ENCODE measurements at regions not wholly inside any gene's neighbourhood (a gene's known extent, or its start where the extent isn't known, plus 50 kb on each side); places are given as distances from the start of the nearest gene placed in this dataset.

- Histone ChIP-seq H3K27ac (ENCODE audit: insufficient read length, low read depth, low read length) (no peak overlapping the region), H2BK20ac (ENCODE audit: low read depth, low read length, poor library complexity, severe bottlenecking) (no peak overlapping the region), H3K14ac (ENCODE audit: insufficient read depth, low read length) (no peak overlapping the region), H4K91ac (ENCODE audit: insufficient read length, low read depth, low read length) (no peak overlapping the region), H3T11ph (ENCODE audit: low read length) (no peak overlapping the region), H3K4me1 (ENCODE audit: insufficient read depth, low read length) (no peaks in the 10 kb centered on the region), H2AK5ac (ENCODE audit: insufficient read length, low read length) (no peak overlapping the region), H3K56ac (ENCODE audit: insufficient read length, low read depth, low read length) (no peak overlapping the region), H2BK120ac (ENCODE audit: low read depth, low read length, poor library complexity, severe bottlenecking) (no peak overlapping the region), H3K18ac (ENCODE audit: insufficient read length, low read depth, low read length) (no peak overlapping the region), H3K4ac (ENCODE audit: low read depth, low read length) (no peak overlapping the region), H4K5ac (ENCODE audit: insufficient read length, low read depth, low read length) (no peak overlapping the region), H3K27me3 (ENCODE audit: insufficient read depth, low read length) (no peaks in the 10 kb centered on the region), H3K23me2 (ENCODE audit: insufficient read length, low read depth, low read length, poor library complexity, severe bottlenecking) (no peaks in the 10 kb centered on the region), H3K9ac (ENCODE audit: extremely low read depth, insufficient read length, low read length) (no peak overlapping the region), H3K4me2 (ENCODE audit: insufficient read depth, insufficient read length, low read length) (no peak overlapping the region), H2BK5ac (ENCODE audit: insufficient read length, low read length) (no peak overlapping the region), H2BK12ac (ENCODE audit: insufficient read length, low read depth, low read length) (no peak overlapping the region), H2AFZ (ENCODE audit: low read length) (no peak overlapping the region), H3K79me2 (ENCODE audit: insufficient read depth, low read length) (no peaks in the 10 kb centered on the region), H4K8ac (replicated peaks; ENCODE audit: insufficient read length, low read depth, low read length) (no peak overlapping the region), H3K9me3 (ENCODE audit: control insufficient read depth, low read depth, low read length) (peaks cover 6% of the 10 kb centered on the region), H4K20me1 (ENCODE audit: control insufficient read depth, insufficient read depth, insufficient read length) (no peaks in the 10 kb centered on the region), H3K79me1 (ENCODE audit: insufficient read depth, low read depth, low read length, poor library complexity, severe bottlenecking) (no peaks in the 10 kb centered on the region), H2BK15ac (ENCODE audit: low read depth, low read length) (no peak overlapping the region), H3K23ac (ENCODE audit: insufficient read length, low read depth, low read length) (no peak overlapping the region)
- TF ChIP-seq, protein P1, sequence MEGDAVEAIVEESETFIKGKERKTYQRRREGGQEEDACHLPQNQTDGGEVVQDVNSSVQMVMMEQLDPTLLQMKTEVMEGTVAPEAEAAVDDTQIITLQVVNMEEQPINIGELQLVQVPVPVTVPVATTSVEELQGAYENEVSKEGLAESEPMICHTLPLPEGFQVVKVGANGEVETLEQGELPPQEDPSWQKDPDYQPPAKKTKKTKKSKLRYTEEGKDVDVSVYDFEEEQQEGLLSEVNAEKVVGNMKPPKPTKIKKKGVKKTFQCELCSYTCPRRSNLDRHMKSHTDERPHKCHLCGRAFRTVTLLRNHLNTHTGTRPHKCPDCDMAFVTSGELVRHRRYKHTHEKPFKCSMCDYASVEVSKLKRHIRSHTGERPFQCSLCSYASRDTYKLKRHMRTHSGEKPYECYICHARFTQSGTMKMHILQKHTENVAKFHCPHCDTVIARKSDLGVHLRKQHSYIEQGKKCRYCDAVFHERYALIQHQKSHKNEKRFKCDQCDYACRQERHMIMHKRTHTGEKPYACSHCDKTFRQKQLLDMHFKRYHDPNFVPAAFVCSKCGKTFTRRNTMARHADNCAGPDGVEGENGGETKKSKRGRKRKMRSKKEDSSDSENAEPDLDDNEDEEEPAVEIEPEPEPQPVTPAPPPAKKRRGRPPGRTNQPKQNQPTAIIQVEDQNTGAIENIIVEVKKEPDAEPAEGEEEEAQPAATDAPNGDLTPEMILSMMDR (conservative IDR thresholded peaks at IDR 0.05), result no peak
- peaks cover 36 to 72% of the 10 kb centered on the region in 2 experiments for H3K9me3 Mint-ChIP-seq
- H3K4me3 Mint-ChIP-seq, result no peak overlapping the region
- no peak overlapping the region for H3K27ac Mint-ChIP-seq
- no CpG with 5 or more reads among the region's 1 CpG for WGBS (ENCODE audit: extremely low coverage, insufficient read length, low lambda C conversion rate)
- H3K4me1 Mint-ChIP-seq, result no peaks in the 10 kb centered on the region
- 0 out of 7 replicates have a peak, but pooled peaks cover 2 to 5% (median 4%) of the 10 kb centered on the region in 3 experiments for H3K36me3 Mint-ChIP-seq (ENCODE audit: insufficient read depth in 1 of 3, low read depth in 3 of 3)
- peaks cover 3% of the 10 kb centered on the region for H3K27me3 Mint-ChIP-seq (ENCODE audit: low read depth)
- no peak for DNase-seq
Observed at GRCh38 chr6:159334068-159334467, 164.9 kb downstream of the FNDC1 start.

Data from H9 (cell line).